Right renal pelvis (tissue), 4 donors: ENCODE measurements at regions not wholly inside any gene's neighbourhood (a gene's known extent, or its start where the extent isn't known, plus 50 kb on each side); places are given as distances from the start of the nearest gene placed in this dataset.

ENCODE experiments used
- DNase-seq, 4 donors: peaks; one replicate each; pipeline ENCODE4 v3.0.0-alpha.2; 2013; ENCODE audit warnings: low read depth in 4 of 4, low spot score in 3 of 4, missing footprints in 1 of 4

GRCh38 chr22:48705159-48705916 is 1122.3 kb downstream of the BRD1 start:
- DNase-seq, result no peak

GRCh38 chr22:48704335-48704734 is 1123.3 kb downstream of the BRD1 start:
- DNase-seq, result no peak

GRCh38 chr22:48703265-48703941 is 1124.3 kb downstream of the BRD1 start:
- DNase-seq, result no peak

- DNase-seq, result no peak
Measured at GRCh38 chr22:48702573-48703264, 1125.0 kb downstream of the BRD1 start.

GRCh38 chr22:48701296-48702030 is 1126.2 kb downstream of the BRD1 start:
- no peak for DNase-seq

GRCh38 chr22:48700566-48701295 is 1126.9 kb downstream of the BRD1 start:
- DNase-seq, result no peak

- no peak for DNase-seq
Measured at GRCh38 chr22:48700180-48700565, 1127.5 kb downstream of the BRD1 start.

- no peak for DNase-seq
Measured at GRCh38 chr22:48699511-48699910, 1128.2 kb downstream of the BRD1 start.

GRCh38 chr22:48698618-48699017 is 1129.1 kb downstream of the BRD1 start:
- DNase-seq, result no peak

- no peak for DNase-seq
Measured at GRCh38 chr22:48697694-48698276, 1129.9 kb downstream of the BRD1 start.

- no peak for DNase-seq
Measured at GRCh38 chr22:48697223-48697622, 1130.5 kb downstream of the BRD1 start.

GRCh38 chr22:48696371-48696770 is 1131.3 kb downstream of the BRD1 start:
- DNase-seq, result no peak

GRCh38 chr22:48695731-48696305 is 1131.9 kb downstream of the BRD1 start:
- DNase-seq, result no peak

- DNase-seq, result no peak
Measured at GRCh38 chr22:48695251-48695650, 1132.4 kb downstream of the BRD1 start.

GRCh38 chr22:48694296-48694883 is 1133.3 kb downstream of the BRD1 start:
- DNase-seq, result no peak

- DNase-seq, result no peak
Measured at GRCh38 chr22:48693377-48694135, 1134.1 kb downstream of the BRD1 start.

- no peak for DNase-seq
Measured at GRCh38 chr22:48692734-48693376, 1134.8 kb downstream of the BRD1 start.

- no peak for DNase-seq
Measured at GRCh38 chr22:48691431-48691851, 1136.2 kb downstream of the BRD1 start.
